ENCODE measurements at regions not wholly inside any gene's neighbourhood (a gene's known extent, or its start where the extent isn't known, plus 50 kb on each side); places are given as distances from the start of the nearest gene placed in this dataset.

- DNase-seq (ENCODE audit: low spot score in 2 of 2), result no peak
- Histone ChIP-seq H3K27me3 (no peaks in the 10 kb centered on the region), H3K9me3 (no peaks in the 10 kb centered on the region), H3K36me3 (no peaks in the 10 kb centered on the region), H3K4me3 (no peak overlapping the region), H3K27ac (no peak overlapping the region), H3K4me1 (peaks cover 0 to 6% (median 0%) of the 10 kb centered on the region in 4 donors)
- WGBS, 2 donors, result 90 to 93% methylated on average over 8 of the region's 8 CpGs
- TF ChIP-seq POLR2A (IDR thresholded peaks at IDR 0.05) (no peak), CTCF (IDR thresholded peaks at IDR 0.05) (no peak), EP300 (IDR thresholded peaks at IDR 0.05) (no peak)
Observed at GRCh38 chr1:58999676-59000075, 215.8 kb upstream of the JUN start.

GRCh38 chr1:59004755-59005154 lies 220.9 kb upstream of the JUN start:
- peaks cover 0 to 19% (median 7%) of the 10 kb centered on the region in 4 donors for H3K4me1 ChIP-seq
- no peak for DNase-seq (ENCODE audit: low spot score in 2 of 2)
- no peaks in the 10 kb centered on the region for H3K36me3 ChIP-seq
- no peaks in the 10 kb centered on the region for H3K27me3 ChIP-seq
- H3K27ac ChIP-seq, result no peak overlapping the region
- 87 to 95% methylated on average over 2 of the region's 2 CpGs for WGBS, 2 donors
- no peak for TF ChIP-seq EP300 (IDR thresholded peaks at IDR 0.05)
- no peak for TF ChIP-seq POLR2A (IDR thresholded peaks at IDR 0.05)
- no peak for TF ChIP-seq CTCF (IDR thresholded peaks at IDR 0.05)
- H3K4me3 ChIP-seq, result no peak overlapping the region
- H3K9me3 ChIP-seq, result no peaks in the 10 kb centered on the region

- no peak for TF ChIP-seq POLR2A (IDR thresholded peaks at IDR 0.05)
- no peak for TF ChIP-seq EP300 (IDR thresholded peaks at IDR 0.05)
- no peak for TF ChIP-seq CTCF (IDR thresholded peaks at IDR 0.05)
- Histone ChIP-seq H3K4me1 (peaks cover 0 to 19% (median 7%) of the 10 kb centered on the region in 4 donors), H3K4me3 (no peak overlapping the region), H3K27ac (no peak overlapping the region), H3K36me3 (no peaks in the 10 kb centered on the region), H3K27me3 (no peaks in the 10 kb centered on the region), H3K9me3 (no peaks in the 10 kb centered on the region)
- DNase-seq (ENCODE audit: low spot score in 2 of 2), result no peak
- 84 to 87% methylated on average over 1 of the region's 1 CpG for WGBS, 2 donors
Observed at GRCh38 chr1:59005491-59006288, 221.8 kb upstream of the JUN start.

GRCh38 chr1:59006289-59006658 lies 222.4 kb upstream of the JUN start:
- WGBS, 2 donors, result 87 to 89% methylated on average over 3 of the region's 3 CpGs
- Histone ChIP-seq H3K27me3 (no peaks in the 10 kb centered on the region), H3K9me3 (no peaks in the 10 kb centered on the region), H3K4me3 (no peak overlapping the region), H3K36me3 (no peaks in the 10 kb centered on the region), H3K4me1 (peaks cover 0 to 19% (median 7%) of the 10 kb centered on the region in 4 donors), H3K27ac (no peak overlapping the region)
- no peak for DNase-seq (ENCODE audit: low spot score in 2 of 2)
- no peak for TF ChIP-seq CTCF (IDR thresholded peaks at IDR 0.05)
- no peak for TF ChIP-seq POLR2A (IDR thresholded peaks at IDR 0.05)
- TF ChIP-seq EP300 (IDR thresholded peaks at IDR 0.05), result no peak

- H3K4me3 ChIP-seq, result no peak overlapping the region
- H3K4me1 ChIP-seq, result peaks cover 0 to 19% (median 7%) of the 10 kb centered on the region in 4 donors
- 82% methylated on average over 6 of the region's 6 CpGs for WGBS, 2 donors
- TF ChIP-seq EP300 (IDR thresholded peaks at IDR 0.05) (no peak), CTCF (IDR thresholded peaks at IDR 0.05) (no peak), POLR2A (IDR thresholded peaks at IDR 0.05) (no peak)
- H3K36me3 ChIP-seq, result no peaks in the 10 kb centered on the region
- no peak for DNase-seq (ENCODE audit: low spot score in 2 of 2)
- H3K27me3 ChIP-seq, result no peaks in the 10 kb centered on the region
- H3K9me3 ChIP-seq, result no peaks in the 10 kb centered on the region
- no peak overlapping the region for H3K27ac ChIP-seq
Observed at GRCh38 chr1:59006932-59007331, 223.1 kb upstream of the JUN start.

All from tibial nerve (tissue), 4 donors.